HepG2 (cell line): ENCODE measurements at regions not wholly inside any gene's neighbourhood (a gene's known extent, or its start where the extent isn't known, plus 50 kb on each side); places are given as distances from the start of the nearest gene placed in this dataset.

Source experiments
- CTCF ChIP-seq: sonication (generic); formaldehyde crosslinking; IDR thresholded peaks from 2 replicates; pipeline ENCODE4 v1.5.0; 2020; ENCODE audit warnings: mild to moderate bottlenecking, missing genetic modification reagents, moderate library complexity
- HINFP ChIP-seq: sonication (generic); formaldehyde crosslinking; IDR thresholded peaks from 2 replicates; pipeline ENCODE4 v1.4.0; 2020; ENCODE audit warnings: low read depth, mild to moderate bottlenecking, missing genetic modification reagents
- HNRNPL ChIP-seq: fragments of 200-400 bp; formaldehyde crosslinking; IDR thresholded peaks from 2 replicates; pipeline ENCODE4 v1.6.1; 2017; ENCODE audit warnings: mild to moderate bottlenecking, low read depth, low read length
- MAZ ChIP-seq, 2 experiments: sonication (generic) in 1 of 2; formaldehyde crosslinking in 1 of 2; IDR thresholded peaks; 2 replicates each; pipeline versions ENCODE4 v1.5.0 to v1.6.1; 2012 to 2020; ENCODE audit warnings: low read depth in 2 of 2, mild to moderate bottlenecking in 2 of 2, borderline replicate concordance in 1 of 2, improper control_type of control experiment in 1 of 2, low read length in 1 of 2, missing genetic modification reagents in 1 of 2, moderate library complexity in 1 of 2
- NFIC ChIP-seq: IDR thresholded peaks from 2 replicates; pipeline ENCODE4 v1.6.1; 2012; ENCODE audit warnings: mild to moderate bottlenecking, low read length, inconsistent platforms
- NR2F6 ChIP-seq, 2 experiments: IDR thresholded peaks; 2 replicates each; pipeline ENCODE4 v1.6.1; 2016; ENCODE audit warnings: antibody characterized with exemption in 1 of 2, mild to moderate bottlenecking in 1 of 2
- POLR2A ChIP-seq, 2 experiments: IDR thresholded peaks; 2 replicates each; pipeline ENCODE4 v1.6.1; 2011; ENCODE audit warnings: low read depth in 2 of 2, low read length in 2 of 2, mild to moderate bottlenecking in 1 of 2, moderate library complexity in 1 of 2; ENCODE audit not compliant: insufficient read depth in 1 of 2
- RERE ChIP-seq: IDR thresholded peaks from 2 replicates; pipeline ENCODE4 v1.6.1; 2016; ENCODE audit warnings: low read depth, missing genetic modification reagents, missing compliant biosample characterization
- YY1 ChIP-seq: IDR thresholded peaks from 2 replicates; pipeline ENCODE4 v1.6.1; 2011; ENCODE audit warnings: low read length, low read depth, moderate library complexity, mild to moderate bottlenecking; ENCODE audit not compliant: insufficient read depth, insufficient replicate concordance
- ZNF138 ChIP-seq: sonication (generic); formaldehyde crosslinking; IDR thresholded peaks from 2 replicates; pipeline ENCODE4 v1.5.0; 2020; ENCODE audit warnings: mild to moderate bottlenecking, low read depth, missing genetic modification reagents
- ZNF263 ChIP-seq: sonication (generic); formaldehyde crosslinking; IDR thresholded peaks from 2 replicates; pipeline ENCODE4 v1.4.0; 2020; ENCODE audit warnings: missing genetic modification reagents
- ZSCAN21 ChIP-seq: sonication (generic); formaldehyde crosslinking; IDR thresholded peaks from 2 replicates; pipeline ENCODE4 v1.8.0; 2022; ENCODE audit warnings: mild to moderate bottlenecking, missing genetic modification reagents, moderate library complexity, borderline replicate concordance
- TF ChIP-seq, protein P1 (sequence below): sonication (generic); formaldehyde crosslinking; IDR thresholded peaks from 2 replicates; pipeline ENCODE4 v1.8.1; 2023; ENCODE audit warnings: mild to moderate bottlenecking, inconsistent platforms, moderate library complexity, missing genetic modification reagents, borderline replicate concordance

GRCh38 chr14:60349663-60350365 lies 100.8 kb downstream of the PPM1A start:
- TF ChIP-seq POLR2A (IDR thresholded peaks at IDR 0.05; ENCODE audit: insufficient read depth in 1 of 2, low read depth in 2 of 2, low read length in 2 of 2) (no peak), ZSCAN21 (CRISPR knock-in tag) (no peak), ZNF263 (CRISPR knock-in tag) (no peak), RERE (CRISPR knock-in tag) (no peak), YY1 (no peak), HNRNPL (no peak), MAZ (IDR thresholded peaks at IDR 0.05; ENCODE audit: borderline replicate concordance, low read depth, low read length) (no peak), MAZ (CRISPR knock-in tag; IDR thresholded peaks at IDR 0.05; ENCODE audit: low read depth) (no peak), CTCF (CRISPR knock-in tag) (peak; percentile 67), HINFP (CRISPR knock-in tag) (no peak), ZNF138 (CRISPR knock-in tag) (no peak), NR2F6 (IDR thresholded peaks at IDR 0.05) (no peak), NR2F6 (CRISPR knock-in tag; IDR thresholded peaks at IDR 0.05) (no peak), NFIC (no peak)
- TF ChIP-seq, protein P1, sequence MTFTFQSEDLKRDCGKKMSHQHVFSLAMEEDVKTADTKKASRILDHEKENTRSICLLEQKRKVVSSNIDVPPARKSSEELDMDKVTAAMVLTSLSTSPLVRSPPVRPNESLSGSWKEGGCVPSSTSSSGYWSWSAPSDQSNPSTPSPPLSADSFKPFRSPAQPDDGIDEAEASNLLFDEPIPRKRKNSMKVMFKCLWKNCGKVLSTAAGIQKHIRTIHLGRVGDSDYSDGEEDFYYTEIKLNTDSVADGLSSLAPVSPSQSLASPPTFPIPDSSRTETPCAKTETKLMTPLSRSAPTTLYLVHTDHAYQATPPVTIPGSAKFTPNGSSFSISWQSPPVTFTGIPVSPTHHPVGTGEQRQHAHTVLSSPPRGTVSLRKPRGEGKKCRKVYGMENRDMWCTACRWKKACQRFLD (CRISPR knock-in tag) = no peak
